Activated T-cell treated with anti-CD3 and anti-CD28 coated beads, Interleukin-2, amount 50 U/mL, for 48 hours (primary cell): ENCODE measurements at regions not wholly inside any gene's neighbourhood (a gene's known extent, or its start where the extent isn't known, plus 50 kb on each side); places are given as distances from the start of the nearest gene placed in this dataset.

Experiments used
- DNase-seq, 2 experiments: peaks; one replicate each; pipeline ENCODE4 v3.0.0-alpha.2; 2020

DNA sequence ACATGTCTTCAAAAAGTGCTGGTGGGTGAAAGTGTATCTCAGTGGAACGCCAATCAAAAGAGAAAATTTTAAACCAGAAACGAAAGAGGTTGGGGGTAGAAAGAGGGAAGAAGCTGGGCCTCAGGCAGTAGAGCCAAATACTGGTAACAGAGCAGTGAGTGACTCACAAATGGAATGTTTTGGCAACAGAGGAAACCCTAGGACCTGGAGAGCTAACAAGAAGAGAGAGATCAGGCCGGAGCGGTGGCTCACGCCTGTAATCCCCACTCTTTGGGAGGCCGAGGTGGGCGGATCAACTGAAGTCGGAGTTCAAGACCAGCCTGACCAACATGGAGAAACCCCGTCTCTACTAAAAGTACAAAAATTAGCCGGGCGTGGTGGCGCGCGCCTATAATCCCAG, 450.8 kb upstream of the NAALADL2 start:
- DNase-seq, result no peak

- DNase-seq, result no peak
These were observed 449.9 kb upstream of the NAALADL2 start for GRCh38 chr3:174409086-174409743.

DNA sequence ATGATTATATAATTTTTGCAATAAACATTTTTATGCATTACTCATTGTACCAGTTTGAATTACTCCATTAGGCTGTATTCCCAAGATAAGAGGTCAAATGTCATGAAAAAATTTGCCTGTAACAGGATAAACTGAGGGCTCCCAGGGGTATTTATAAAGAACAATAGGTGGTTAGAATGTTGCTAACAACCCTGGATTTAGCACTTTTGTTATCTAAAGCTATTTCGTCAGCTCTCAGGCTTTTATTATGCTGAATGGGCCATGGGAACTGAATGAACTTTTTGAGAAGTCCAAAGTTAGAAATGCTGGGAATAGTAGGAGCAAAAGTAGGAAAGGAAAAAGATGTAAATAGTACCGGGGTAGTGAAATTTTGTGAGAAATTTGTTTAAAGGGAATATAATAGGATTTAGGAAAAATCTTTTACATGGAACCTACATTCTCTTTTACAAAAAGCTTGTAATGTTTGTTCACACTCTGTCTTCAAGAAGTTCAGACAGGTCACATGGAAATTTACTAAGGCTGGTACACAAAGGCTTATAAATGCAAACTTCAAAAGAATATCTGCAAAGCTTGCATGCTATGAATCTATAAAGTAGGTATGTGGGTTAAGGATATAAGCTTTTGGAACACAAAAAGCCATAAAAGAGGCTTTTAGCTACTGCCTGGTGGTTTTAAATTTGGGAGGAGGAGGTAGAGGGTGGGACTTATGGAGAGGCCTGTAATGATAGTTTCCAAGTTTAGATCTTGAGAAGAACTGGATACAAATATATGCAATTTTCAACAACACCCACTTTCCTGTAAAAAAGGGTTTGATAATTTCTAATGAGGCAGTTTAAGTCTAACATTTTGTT, 445.8 kb upstream of the NAALADL2 start:
- no peak for DNase-seq

GRCh38 chr3:174414902-174415301, 444.2 kb upstream of the NAALADL2 start:
- DNase-seq, result no peak

GRCh38 chr3:174417573-174417972, 441.6 kb upstream of the NAALADL2 start:
- DNase-seq, result no peak

GRCh38 chr3:174419216-174419615, 439.9 kb upstream of the NAALADL2 start:
- DNase-seq, result no peak

GRCh38 chr3:174423936-174424335, 435.2 kb upstream of the NAALADL2 start:
- DNase-seq, result no peak

DNA sequence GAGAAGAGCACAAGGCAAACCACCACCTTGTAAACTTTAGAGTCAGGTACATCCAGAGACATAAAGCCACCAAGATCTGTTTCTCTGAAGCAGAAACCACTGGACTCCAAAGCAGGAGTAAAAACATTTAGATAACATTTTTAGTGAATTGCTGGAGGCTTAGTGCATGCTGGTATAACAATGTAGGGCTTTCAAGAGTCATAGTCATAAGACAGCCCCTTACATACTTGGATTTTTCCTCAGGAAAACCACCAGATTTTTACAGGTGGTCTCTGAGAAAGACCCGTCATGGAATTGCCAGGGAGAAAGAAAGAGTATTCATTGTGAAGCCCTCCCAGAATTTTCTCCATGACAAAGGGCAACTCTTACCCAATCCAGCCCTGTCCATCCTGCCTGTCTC, 434.5 kb upstream of the NAALADL2 start:
- DNase-seq, result no peak

DNA sequence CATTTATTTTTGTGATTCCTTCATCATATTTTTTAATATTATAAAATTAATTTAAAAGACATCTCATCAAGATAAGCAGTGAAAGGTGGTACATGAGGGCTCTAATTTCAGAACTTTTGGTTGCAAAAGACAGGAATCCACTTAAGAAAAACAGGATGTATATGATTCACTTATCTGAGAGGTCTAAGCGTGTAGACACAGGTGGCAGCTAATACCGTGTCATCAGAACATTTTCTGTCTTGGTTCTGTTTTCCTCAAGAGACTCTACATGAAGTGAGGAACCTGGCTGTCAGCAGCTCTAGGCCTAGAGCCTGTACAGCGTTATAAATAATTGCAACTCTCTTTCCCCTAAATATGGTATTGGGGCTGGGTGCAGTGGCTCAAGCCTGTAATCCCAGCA, 433.7 kb upstream of the NAALADL2 start:
- DNase-seq, result no peak

GRCh38 chr3:174430986-174431385, 428.1 kb upstream of the NAALADL2 start:
- DNase-seq, result no peak

- DNase-seq, result no peak
These were observed 427.4 kb upstream of the NAALADL2 start for GRCh38 chr3:174431717-174432116.

DNA sequence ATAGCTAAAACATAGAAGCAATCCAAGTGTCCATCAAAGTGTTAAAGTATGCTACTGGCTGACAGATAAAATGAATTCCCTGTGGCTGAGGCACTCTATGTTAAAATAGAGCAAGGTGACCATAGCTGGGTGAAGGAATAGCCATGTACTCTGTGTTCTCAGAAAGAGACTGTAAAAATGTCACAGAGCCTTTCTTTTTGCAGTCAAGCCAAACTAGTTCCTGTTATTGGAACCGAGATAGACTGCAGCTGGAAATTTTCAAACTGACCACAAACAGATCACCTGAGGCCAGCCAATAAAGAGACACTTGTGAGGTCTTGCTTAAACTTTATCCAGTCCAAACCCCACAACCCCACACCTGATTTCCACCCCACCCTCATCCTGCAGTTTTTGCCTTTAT, 422.8 kb upstream of the NAALADL2 start:
- DNase-seq, result no peak

DNA sequence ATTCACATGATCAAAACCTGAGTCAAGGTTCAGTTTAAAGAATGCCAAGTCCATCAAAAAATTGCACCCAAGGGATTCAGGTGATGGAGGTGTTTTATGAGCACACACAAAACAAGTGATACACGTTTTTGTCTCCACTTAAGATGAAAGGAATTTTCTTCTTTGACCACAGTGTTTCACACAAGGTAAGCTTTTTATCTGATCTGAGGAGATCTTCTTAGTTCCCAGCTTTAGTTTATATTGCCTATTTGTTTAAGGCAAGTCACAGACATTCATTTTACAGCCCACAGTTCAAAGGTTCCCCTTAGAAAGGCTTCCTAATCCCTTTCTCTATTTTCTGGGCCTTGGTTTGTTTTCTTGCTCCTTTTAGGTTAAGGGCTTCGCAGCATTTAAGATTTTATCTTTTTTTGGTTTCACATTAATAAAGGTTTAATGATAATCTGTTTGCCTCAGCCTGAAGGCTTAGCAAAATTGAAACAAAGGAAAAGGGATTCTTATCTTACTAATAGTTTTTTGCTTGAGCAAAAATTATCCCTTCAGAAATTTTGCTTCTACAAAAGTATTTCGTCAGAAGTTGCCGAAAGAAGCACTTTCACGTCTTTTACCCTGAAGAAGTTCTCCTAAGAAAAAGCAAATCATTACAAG, 420.5 kb upstream of the NAALADL2 start:
- DNase-seq, result no peak

GRCh38 chr3:174439331-174440252, 419.5 kb upstream of the NAALADL2 start:
- no peak for DNase-seq

- DNase-seq, result no peak
These were observed 418.9 kb upstream of the NAALADL2 start for GRCh38 chr3:174440253-174440701.

GRCh38 chr3:174440741-174441587, 418.2 kb upstream of the NAALADL2 start:
- DNase-seq, result peak; percentile 73 to 80

GRCh38 chr3:174441588-174442301, 417.4 kb upstream of the NAALADL2 start:
- no peak for DNase-seq

DNA sequence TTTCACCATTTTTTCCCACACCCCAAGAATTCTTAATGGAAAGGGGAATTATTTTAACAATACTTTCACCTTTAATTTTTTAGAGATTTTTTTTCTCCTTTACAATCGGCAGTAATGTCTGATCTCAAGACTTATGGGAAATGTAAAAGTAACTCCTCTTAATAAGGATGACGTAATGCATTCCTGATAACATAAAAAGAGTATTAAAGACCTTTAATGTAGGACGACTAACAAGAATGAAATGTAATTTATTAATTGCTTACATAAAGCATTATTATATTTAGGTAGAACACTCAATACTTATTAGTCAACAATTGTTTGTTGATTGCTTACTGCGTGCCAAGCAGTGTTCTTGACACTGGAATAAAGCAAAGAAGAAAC, 416.8 kb upstream of the NAALADL2 start:
- no peak for DNase-seq

DNA sequence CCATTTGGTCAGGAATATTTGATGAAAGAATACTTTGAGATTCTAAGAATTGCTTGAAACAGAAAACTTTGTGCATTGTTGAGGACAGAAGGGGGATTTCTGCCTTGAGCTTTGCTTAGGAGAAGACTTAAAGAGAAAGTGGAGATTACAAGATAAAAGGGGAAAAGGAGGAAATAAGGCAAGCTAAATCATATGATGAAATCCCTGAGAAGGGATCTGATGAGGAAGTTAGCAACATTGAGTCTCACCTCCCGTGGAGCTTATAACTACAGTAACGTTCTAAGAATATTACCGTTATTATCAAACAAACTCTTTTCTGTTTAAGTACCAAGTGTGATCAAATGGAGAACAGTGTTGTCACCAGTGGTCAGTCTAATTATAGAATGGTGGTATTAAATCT, 414.7 kb upstream of the NAALADL2 start:
- no peak for DNase-seq

- DNase-seq, result no peak
These were observed 401.4 kb upstream of the NAALADL2 start for GRCh38 chr3:174457758-174458157.

DNA sequence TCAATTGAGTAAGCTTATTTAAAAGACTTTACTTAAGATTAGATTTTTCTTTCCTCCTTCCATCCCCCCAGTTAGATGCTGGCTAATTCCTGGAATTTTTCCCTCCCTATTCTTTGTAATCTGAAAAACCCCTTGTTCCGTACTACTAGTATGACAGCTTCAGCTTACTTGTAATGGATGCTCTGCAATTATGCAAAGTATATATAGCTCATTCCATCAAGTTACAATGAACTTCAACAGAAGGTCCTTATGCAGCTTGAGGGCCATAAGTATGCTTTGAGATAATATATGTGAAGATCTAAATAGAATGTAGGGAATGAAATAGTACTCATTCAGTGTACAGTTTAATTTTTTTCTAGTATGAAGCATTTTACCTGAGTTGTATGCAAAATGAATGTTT, 398.3 kb upstream of the NAALADL2 start:
- no peak for DNase-seq
